GM13976 (cell line): ENCODE measurements at regions not wholly inside any gene's neighbourhood (a gene's known extent, or its start where the extent isn't known, plus 50 kb on each side); places are given as distances from the start of the nearest gene placed in this dataset.

ENCODE experiments used
- DNase-seq: peaks from one replicate; pipeline ENCODE4 v3.0.0; 2012; ENCODE audit warnings: low spot score
- CTCF ChIP-seq: IDR thresholded peaks from 2 replicates; pipeline ENCODE4 v1.5.1; 2012; ENCODE audit warnings: borderline replicate concordance, mild to moderate bottlenecking; ENCODE audit not compliant: insufficient read depth; ENCODE audit errors: extremely low read depth, missing control alignments, control extremely low read depth
- in situ Hi-C: fragments of 300-500 bp; cut with MboI; formaldehyde crosslinking; loops from one replicate; pipeline ENCODE4 v1.12.0; 2022; ENCODE audit warnings: low sequenced_read_pairs, mixed read lengths, inconsistent platforms; ENCODE audit not compliant: unreplicated experiment

GRCh38 chr21:35416866-35417489, 367.9 kb upstream of the RUNX1 start:
- no peak for TF ChIP-seq CTCF
- in situ Hi-C loops, result no loop called here
- no peak for DNase-seq

DNA sequence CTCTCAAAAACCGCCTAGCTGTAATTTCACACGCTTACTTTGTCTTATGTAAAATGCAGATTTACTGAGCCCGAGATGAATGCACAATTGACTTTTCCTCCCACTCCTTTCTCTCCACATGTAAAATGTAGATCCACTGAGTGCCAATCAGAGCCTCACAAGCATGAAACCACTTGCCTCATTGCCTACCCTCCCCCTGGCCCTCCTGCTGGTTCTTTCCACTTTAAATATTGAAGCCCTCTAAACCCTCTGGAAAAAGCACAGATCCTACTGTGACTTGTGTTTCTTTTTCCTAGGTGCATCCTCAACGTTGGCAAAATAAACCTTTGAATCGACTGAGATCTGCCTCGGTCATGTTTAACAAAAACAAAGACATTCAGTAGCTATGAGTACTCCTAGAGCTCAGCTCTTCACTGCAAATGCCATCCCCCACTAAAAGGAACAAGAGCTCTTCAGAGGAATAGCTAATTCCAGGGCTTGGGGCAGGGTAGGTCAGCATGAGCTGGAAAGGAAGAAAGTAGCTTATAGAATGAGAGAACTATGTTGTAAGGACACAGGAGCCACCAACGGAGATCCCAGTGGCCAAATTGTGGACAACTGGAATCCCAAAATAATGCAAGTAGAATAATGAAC, 365.5 kb upstream of the RUNX1 start:
- in situ Hi-C loops, result no loop called here
- no peak for TF ChIP-seq CTCF
- DNase-seq, result no peak

GRCh38 chr21:35414056-35414455, 365.0 kb upstream of the RUNX1 start:
- no peak for TF ChIP-seq CTCF
- in situ Hi-C loops, result no loop called here
- DNase-seq, result no peak

DNA sequence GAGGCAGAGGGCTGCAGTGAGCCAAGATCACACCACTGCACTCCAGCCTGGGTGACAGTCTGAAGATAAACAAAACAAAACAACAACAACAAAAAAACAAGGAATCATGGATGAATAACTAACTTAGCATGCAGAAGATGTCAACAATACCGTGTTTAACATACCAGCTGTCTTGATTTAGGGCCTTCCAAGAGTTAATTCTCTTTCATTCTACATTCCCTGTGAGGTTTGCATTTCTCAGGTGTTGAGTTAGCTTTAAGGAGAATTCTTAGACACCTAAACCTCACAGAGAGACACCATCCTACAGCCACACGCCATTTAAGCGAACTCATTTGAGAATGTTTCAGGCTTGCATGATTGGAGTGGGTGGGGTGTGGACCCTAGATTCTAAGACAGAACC, 363.1 kb upstream of the RUNX1 start:
- in situ Hi-C loops, result no loop called here
- TF ChIP-seq CTCF, result no peak
- no peak for DNase-seq

GRCh38 chr21:35411434-35411833, 362.3 kb upstream of the RUNX1 start:
- DNase-seq, result no peak
- in situ Hi-C loops, result no loop called here

DNA sequence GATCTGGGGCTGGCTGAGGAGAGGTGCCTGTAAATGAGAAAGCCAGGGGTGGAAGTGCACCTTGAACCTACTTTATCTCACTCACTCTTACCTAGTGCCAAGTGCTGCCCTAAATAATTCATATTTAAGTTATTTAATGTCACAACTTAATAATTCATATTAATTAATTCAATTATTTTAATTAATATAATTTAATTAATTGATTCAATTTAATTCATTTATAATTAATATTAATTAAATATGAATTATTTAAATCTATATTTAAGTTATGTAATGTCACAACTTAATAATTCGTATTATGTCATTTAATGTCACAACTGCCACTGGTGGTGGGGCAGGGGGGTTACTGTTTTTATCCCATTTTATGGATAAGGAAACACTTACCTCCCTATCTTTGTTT, 361.6 kb upstream of the RUNX1 start:
- no peak for TF ChIP-seq CTCF
- DNase-seq, result no peak
- in situ Hi-C loops, result no loop called here

More at GRCh38 chr21:35411434-35411833, 362.3 kb upstream of the RUNX1 start:
- no peak for TF ChIP-seq CTCF

- no peak for DNase-seq
- in situ Hi-C loops, result no loop called here
- no peak for TF ChIP-seq CTCF
Measured at GRCh38 chr21:35410123-35410522, 361.0 kb upstream of the RUNX1 start.
